ENCODE measurements at regions not wholly inside any gene's neighbourhood (a gene's known extent, or its start where the extent isn't known, plus 50 kb on each side); places are given as distances from the start of the nearest gene placed in this dataset.

DNA sequence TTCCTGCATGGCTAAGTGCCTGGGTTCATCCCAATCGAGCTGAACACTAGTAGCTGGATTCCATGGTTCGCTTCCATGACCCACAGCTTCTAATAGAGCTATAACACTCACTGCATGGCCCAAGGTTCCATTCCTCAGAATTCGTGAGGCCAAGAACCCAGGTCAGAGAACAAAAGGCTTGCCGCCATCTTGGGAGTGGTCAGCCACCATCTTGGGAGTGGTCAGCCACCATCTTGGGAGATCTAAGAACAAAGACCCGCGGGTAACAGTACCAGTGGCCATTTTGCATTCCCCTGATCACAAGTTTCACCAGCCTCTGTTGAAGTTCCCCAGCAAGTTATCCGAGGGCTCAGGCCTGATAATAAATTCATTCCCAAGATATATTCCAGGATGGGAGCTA lies 179.6 kb downstream of the LMBRD1 start:
- DNase-seq (ENCODE audit: extremely low read depth in 1 of 4, low spot score in 3 of 4): no peak
- no TSS peak for BruUV-seq (replicated peaks)
- no peaks in the 10 kb centered on the region for H3K9me1 ChIP-seq (ENCODE audit: control insufficient read depth, insufficient read depth, low read length)
- CTCF ChIA-PET (ENCODE audit: low intra/inter-chr PET ratio): no interaction called here
- H3K4me1 ChIP-seq (replicated peaks in 1 of 2; ENCODE audit: control insufficient read depth in 2 of 2, insufficient read depth in 2 of 2, low read length in 2 of 2): 0 out of 5 replicates have a peak, but pooled peaks cover 0 to 3% of the 10 kb centered on the region in 2 experiments
- peak overlapping the region; percentile 78 for H2AFZ ChIP-seq (ENCODE audit: low read depth, low read length)
- POLR2A ChIA-PET: no interaction called here
- intact Hi-C loops (cut with micrococcal nuclease): no loop called here
- ATAC-seq: peak; percentile 49
- FAIRE-seq: no peak
- H3K36me3 ChIP-seq (ENCODE audit: control insufficient read depth, insufficient read depth, low read length): no peaks in the 10 kb centered on the region
- WGBS (ENCODE audit: insufficient coverage, low coverage, missing lambda C conversion rate): 10% methylated on average over 7 of the region's 7 CpGs
- no peak overlapping the region; the same call in 1 of the 2 replicates for H3K4me2 ChIP-seq (ENCODE audit: insufficient read depth, low read length)
- H3K9ac ChIP-seq (ENCODE audit: insufficient read depth in 1 of 2, low read depth in 2 of 2, low read length in 2 of 2): no peak overlapping the region
- H3K4me3 ChIP-seq: no peak overlapping the region
- no peaks in the 10 kb centered on the region for H3K9me3 ChIP-seq (replicated peaks; ENCODE audit: control insufficient read depth, insufficient read depth, low read depth, low read length)
- no peaks in the 10 kb centered on the region for H3K79me2 ChIP-seq (ENCODE audit: control insufficient read depth, insufficient read depth, low read length)
- in situ Hi-C loops (cut with MboI): no loop called here
- H4K20me1 ChIP-seq (replicated peaks; ENCODE audit: control insufficient read depth, insufficient read depth, low read length): no peaks in the 10 kb centered on the region
- no peak overlapping the region for H3K27ac ChIP-seq (ENCODE audit: extremely low read depth, low read depth, low read length)
- H3K27me3 ChIP-seq (ENCODE audit: control insufficient read depth in 2 of 2, insufficient read depth in 2 of 2, low read length in 2 of 2): no peaks in the 10 kb centered on the region
- TF ChIP-seq ZNF696 (CRISPR knock-in tag; conservative IDR thresholded peaks at IDR 0.05): no peak
- peak; percentile 34 to 91 (median 70) for TF ChIP-seq YY1 (IDR thresholded peaks at IDR 0.05; ENCODE audit: borderline replicate concordance in 1 of 3, control insufficient read depth in 1 of 3, extremely low read depth in 1 of 3, insufficient read depth in 3 of 3, insufficient read length in 1 of 3, insufficient replicate concordance in 2 of 3, low read depth in 1 of 3, low read length in 2 of 3)
- no peak for TF ChIP-seq MTA1 (IDR thresholded peaks at IDR 0.05; ENCODE audit: borderline replicate concordance)
- TF ChIP-seq, protein P1, sequence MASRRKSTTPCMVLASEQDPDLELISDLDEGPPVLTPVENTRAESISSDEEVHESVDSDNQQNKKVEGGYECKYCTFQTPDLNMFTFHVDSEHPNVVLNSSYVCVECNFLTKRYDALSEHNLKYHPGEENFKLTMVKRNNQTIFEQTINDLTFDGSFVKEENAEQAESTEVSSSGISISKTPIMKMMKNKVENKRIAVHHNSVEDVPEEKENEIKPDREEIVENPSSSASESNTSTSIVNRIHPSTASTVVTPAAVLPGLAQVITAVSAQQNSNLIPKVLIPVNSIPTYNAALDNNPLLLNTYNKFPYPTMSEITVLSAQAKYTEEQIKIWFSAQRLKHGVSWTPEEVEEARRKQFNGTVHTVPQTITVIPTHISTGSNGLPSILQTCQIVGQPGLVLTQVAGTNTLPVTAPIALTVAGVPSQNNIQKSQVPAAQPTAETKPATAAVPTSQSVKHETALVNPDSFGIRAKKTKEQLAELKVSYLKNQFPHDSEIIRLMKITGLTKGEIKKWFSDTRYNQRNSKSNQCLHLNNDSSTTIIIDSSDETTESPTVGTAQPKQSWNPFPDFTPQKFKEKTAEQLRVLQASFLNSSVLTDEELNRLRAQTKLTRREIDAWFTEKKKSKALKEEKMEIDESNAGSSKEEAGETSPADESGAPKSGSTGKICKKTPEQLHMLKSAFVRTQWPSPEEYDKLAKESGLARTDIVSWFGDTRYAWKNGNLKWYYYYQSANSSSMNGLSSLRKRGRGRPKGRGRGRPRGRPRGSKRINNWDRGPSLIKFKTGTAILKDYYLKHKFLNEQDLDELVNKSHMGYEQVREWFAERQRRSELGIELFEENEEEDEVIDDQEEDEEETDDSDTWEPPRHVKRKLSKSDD (conservative IDR thresholded peaks at IDR 0.05; ENCODE audit: low read length): peak; percentile 84; the same call in 1 of the 2 replicates
- TF ChIP-seq KLF6 (CRISPR knock-in tag; IDR thresholded peaks at IDR 0.05; ENCODE audit: borderline replicate concordance): no peak
- TF ChIP-seq NR1H2 (CRISPR knock-in tag; IDR thresholded peaks at IDR 0.05): no peak
- no peak for TF ChIP-seq RNF2 (IDR thresholded peaks at IDR 0.05)
- TF ChIP-seq, protein P2, sequence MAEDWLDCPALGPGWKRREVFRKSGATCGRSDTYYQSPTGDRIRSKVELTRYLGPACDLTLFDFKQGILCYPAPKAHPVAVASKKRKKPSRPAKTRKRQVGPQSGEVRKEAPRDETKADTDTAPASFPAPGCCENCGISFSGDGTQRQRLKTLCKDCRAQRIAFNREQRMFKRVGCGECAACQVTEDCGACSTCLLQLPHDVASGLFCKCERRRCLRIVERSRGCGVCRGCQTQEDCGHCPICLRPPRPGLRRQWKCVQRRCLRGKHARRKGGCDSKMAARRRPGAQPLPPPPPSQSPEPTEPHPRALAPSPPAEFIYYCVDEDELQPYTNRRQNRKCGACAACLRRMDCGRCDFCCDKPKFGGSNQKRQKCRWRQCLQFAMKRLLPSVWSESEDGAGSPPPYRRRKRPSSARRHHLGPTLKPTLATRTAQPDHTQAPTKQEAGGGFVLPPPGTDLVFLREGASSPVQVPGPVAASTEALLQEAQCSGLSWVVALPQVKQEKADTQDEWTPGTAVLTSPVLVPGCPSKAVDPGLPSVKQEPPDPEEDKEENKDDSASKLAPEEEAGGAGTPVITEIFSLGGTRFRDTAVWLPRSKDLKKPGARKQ (CRISPR knock-in tag; IDR thresholded peaks at IDR 0.05): no peak
- TF ChIP-seq CHCHD3 (CRISPR knock-in tag; IDR thresholded peaks at IDR 0.05): no peak
- no peak for TF ChIP-seq SLC30A9 (CRISPR knock-in tag; IDR thresholded peaks at IDR 0.05)
- TF ChIP-seq ZFX (CRISPR knock-in tag; IDR thresholded peaks at IDR 0.05): no peak
- peak; percentile 49 for TF ChIP-seq TEAD4 (IDR thresholded peaks at IDR 0.05; ENCODE audit: low read length)
- no peak for TF ChIP-seq TEAD4 (CRISPR knock-in tag; IDR thresholded peaks at IDR 0.05; ENCODE audit: borderline replicate concordance)
- no peak for TF ChIP-seq SRSF7 (optimal IDR thresholded peaks at IDR 0.05; ENCODE audit: low read depth, low read length)
- no peak for TF ChIP-seq IRF2 (CRISPR knock-in tag; IDR thresholded peaks at IDR 0.05)
- TF ChIP-seq ZFP1 (CRISPR knock-in tag; IDR thresholded peaks at IDR 0.05): no peak
- no peak for TF ChIP-seq EGR1 (conservative IDR thresholded peaks at IDR 0.05)
